ENCODE measurements at regions not wholly inside any gene's neighbourhood (a gene's known extent, or its start where the extent isn't known, plus 50 kb on each side); places are given as distances from the start of the nearest gene placed in this dataset.
A peak's percentile ranks its signal among the peaks of the same experiment; 100 is the strongest.

GRCh38 chr6:6711031-6711785 lies 122.7 kb downstream of the LY86 start:
- Histone ChIP-seq H3K4me3 (no peak overlapping the region), H3K36me3 (no peaks in the 10 kb centered on the region), H3K9me3 (replicated peaks) (no peaks in the 10 kb centered on the region), H3K27me3 (ENCODE audit: low read depth) (no peaks in the 10 kb centered on the region), H3K27ac (replicated peaks) (no peak overlapping the region), H3K4me1 (peaks cover 37% of the 10 kb centered on the region)
- intact Hi-C loops (cut with micrococcal nuclease), result no loop called here
- DNase-seq, result no peak
- no peak for TF ChIP-seq CTCF (IDR thresholded peaks at IDR 0.05; ENCODE audit: borderline replicate concordance)

- Histone ChIP-seq H3K9me3 (replicated peaks) (no peaks in the 10 kb centered on the region), H3K27ac (replicated peaks) (no peak overlapping the region), H3K4me1 (peaks cover 37% of the 10 kb centered on the region), H3K27me3 (ENCODE audit: low read depth) (no peaks in the 10 kb centered on the region), H3K4me3 (no peak overlapping the region), H3K36me3 (no peaks in the 10 kb centered on the region)
- intact Hi-C loops (cut with micrococcal nuclease), result no loop called here
- DNase-seq, result no peak
- no peak for TF ChIP-seq CTCF (IDR thresholded peaks at IDR 0.05; ENCODE audit: borderline replicate concordance)
Observed at GRCh38 chr6:6711832-6712448, 123.4 kb downstream of the LY86 start.

GRCh38 chr6:6712449-6713403 lies 124.2 kb downstream of the LY86 start:
- Histone ChIP-seq H3K4me3 (no peak overlapping the region), H3K4me1 (peaks cover 44% of the 10 kb centered on the region), H3K9me3 (replicated peaks) (no peaks in the 10 kb centered on the region), H3K27ac (replicated peaks) (no peak overlapping the region), H3K27me3 (ENCODE audit: low read depth) (no peaks in the 10 kb centered on the region), H3K36me3 (no peaks in the 10 kb centered on the region)
- no peak for DNase-seq
- intact Hi-C loops (cut with micrococcal nuclease), result no loop called here
- TF ChIP-seq CTCF (IDR thresholded peaks at IDR 0.05; ENCODE audit: borderline replicate concordance), result no peak

GRCh38 chr6:6713657-6714056 lies 125.1 kb downstream of the LY86 start:
- TF ChIP-seq CTCF (IDR thresholded peaks at IDR 0.05; ENCODE audit: borderline replicate concordance), result no peak
- Histone ChIP-seq H3K9me3 (replicated peaks) (no peaks in the 10 kb centered on the region), H3K27ac (replicated peaks) (peak overlapping the region; percentile 27), H3K4me3 (no peak overlapping the region), H3K36me3 (no peaks in the 10 kb centered on the region), H3K27me3 (ENCODE audit: low read depth) (no peaks in the 10 kb centered on the region), H3K4me1 (peaks cover 51% of the 10 kb centered on the region)
- DNase-seq, result no peak
- intact Hi-C loops (cut with micrococcal nuclease), result no loop called here

- Histone ChIP-seq H3K9me3 (replicated peaks) (no peaks in the 10 kb centered on the region), H3K4me3 (no peak overlapping the region), H3K27me3 (ENCODE audit: low read depth) (no peaks in the 10 kb centered on the region), H3K4me1 (peaks cover 51% of the 10 kb centered on the region), H3K27ac (replicated peaks) (peak overlapping the region; percentile 27), H3K36me3 (no peaks in the 10 kb centered on the region)
- DNase-seq, result no peak
- no peak for TF ChIP-seq CTCF (IDR thresholded peaks at IDR 0.05; ENCODE audit: borderline replicate concordance)
- intact Hi-C loops (cut with micrococcal nuclease), result no loop called here
Observed at GRCh38 chr6:6714118-6714897, 125.8 kb downstream of the LY86 start.

Data from left ventricle myocardium inferior (tissue), 1 donor.